Ovary (tissue), 7 donors: ENCODE measurements at regions not wholly inside any gene's neighbourhood (a gene's known extent, or its start where the extent isn't known, plus 50 kb on each side); places are given as distances from the start of the nearest gene placed in this dataset.
"Not testable (repeated sequence)": the region's sequence is repeated elsewhere in the genome, so short reads cannot be mapped to it uniquely, and the experiment has no call there.

Experiments used
- DNase-seq, 5 donors: peaks; one replicate each; pipeline ENCODE4 v3.0.0-alpha.2; 2019 to 2020
- H3K27ac ChIP-seq, 2 donors: fragments of 200-600 bp; one replicate each; pipeline versions ENCODE4 v1.5.1 to v1.8.0; 2019 to 2022
- H3K27me3 ChIP-seq: fragments of 200-600 bp; one replicate; pipeline ENCODE4 v1.8.0; 2022
- H3K36me3 ChIP-seq: fragments of 200-600 bp; sonication (generic); one replicate; pipeline ENCODE4 v1.5.1; 2019
- H3K4me1 ChIP-seq: one replicate; pipeline ENCODE4 v1.8.1; 2013; ENCODE audit warnings: mild to moderate bottlenecking, moderate library complexity; ENCODE audit not compliant: insufficient read depth
- H3K4me3 ChIP-seq: fragments of 200-600 bp; sonication (generic); one replicate; pipeline ENCODE4 v1.5.1; 2017
- H3K9me3 ChIP-seq, 2 donors: fragments of 200-600 bp in 1 of 2; sonication (generic) in 1 of 2; one replicate each; pipeline versions ENCODE4 v1.5.1 to v1.8.1; 2013 to 2019; ENCODE audit warnings: mild to moderate bottlenecking in 1 of 2, moderate library complexity in 1 of 2
- EP300 ChIP-seq: sonication (generic); formaldehyde crosslinking; IDR thresholded peaks from one replicate; pipeline ENCODE4 v1.6.1; 2017; ENCODE audit warnings: antibody characterized with exemption
- POLR2A ChIP-seq: fragments of 450-650 bp; IDR thresholded peaks from one replicate; pipeline ENCODE4 v1.6.1; 2017; ENCODE audit warnings: antibody characterized with exemption, mild to moderate bottlenecking, moderate library complexity
- WGBS, 3 donors: extraction: QIAGEN DNeasy Blood & Tissue Kit in 1 of 3; methylation state at CpG; one replicate each; pipeline versions ENCODE4 v1.1.5 to v1.1.7; 2013 to 2017; 5-methylcytosine and 5-hydroxymethylcytosine counted together
- intact Hi-C, 4 donors: fragments of 100-400 bp; cut with DNase I; formaldehyde crosslinking; loops; one replicate each; pipeline versions ENCODE4 v1.11.0 to v1.15.1; 2022 to 2023
- TF ChIP-seq, protein P1 (sequence below), 3 donors: fragments of 450-650 bp in 2 of 3; fragments of 200-600 bp in 1 of 3; IDR thresholded peaks; one replicate each; pipeline versions ENCODE4 v1.5.1 to v1.8.0; 2016 to 2022; ENCODE audit warnings: antibody characterized with exemption in 3 of 3, mild to moderate bottlenecking in 1 of 3
- donor health status: DM: no; HTN: no; CAD: no; lungs with moderate emphysema.
- donor health status: DM: no; HTN: no; CAD: no.
- donor health status: Bipolar disorder and iron deficiency.
- donor health status: DM: no; HTN: no; CAD: no.
- donor health status: DM: yes; HTN: yes; CAD: no.

DNA sequence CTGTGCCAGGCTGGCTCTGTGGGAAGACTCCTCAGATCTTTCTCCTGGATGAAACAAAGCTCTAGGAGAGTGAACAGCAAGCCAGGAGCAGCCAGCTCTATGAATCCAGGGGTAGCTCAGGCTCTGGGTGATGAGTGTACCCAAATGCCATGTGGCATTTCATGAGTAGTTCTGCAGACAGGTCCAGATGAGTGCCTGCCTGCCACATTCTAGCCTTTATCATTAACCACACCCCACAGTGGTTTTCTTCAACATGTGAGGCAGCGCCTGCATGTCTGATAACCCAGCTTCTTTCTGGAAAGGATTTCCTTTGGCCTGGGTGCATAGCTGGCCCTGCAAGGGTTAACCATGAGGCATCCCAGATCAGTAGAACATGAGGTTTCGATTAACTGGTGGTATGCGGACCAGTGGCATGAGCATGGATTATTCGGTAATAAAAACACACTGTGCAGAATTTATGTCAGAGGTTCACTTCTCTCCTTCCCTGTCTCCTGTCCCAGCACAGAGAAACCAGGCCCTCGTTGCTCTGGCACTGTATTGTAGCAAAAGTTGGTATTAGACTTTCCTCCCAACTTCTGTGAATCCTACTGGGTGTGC lies 381.9 kb upstream of the ZNF462 start:
- intact Hi-C loops: no loop called here
- no peaks in the 10 kb centered on the region for H3K27me3 ChIP-seq
- no peak overlapping the region for H3K4me3 ChIP-seq
- no peak for TF ChIP-seq EP300
- TF ChIP-seq, protein P1, sequence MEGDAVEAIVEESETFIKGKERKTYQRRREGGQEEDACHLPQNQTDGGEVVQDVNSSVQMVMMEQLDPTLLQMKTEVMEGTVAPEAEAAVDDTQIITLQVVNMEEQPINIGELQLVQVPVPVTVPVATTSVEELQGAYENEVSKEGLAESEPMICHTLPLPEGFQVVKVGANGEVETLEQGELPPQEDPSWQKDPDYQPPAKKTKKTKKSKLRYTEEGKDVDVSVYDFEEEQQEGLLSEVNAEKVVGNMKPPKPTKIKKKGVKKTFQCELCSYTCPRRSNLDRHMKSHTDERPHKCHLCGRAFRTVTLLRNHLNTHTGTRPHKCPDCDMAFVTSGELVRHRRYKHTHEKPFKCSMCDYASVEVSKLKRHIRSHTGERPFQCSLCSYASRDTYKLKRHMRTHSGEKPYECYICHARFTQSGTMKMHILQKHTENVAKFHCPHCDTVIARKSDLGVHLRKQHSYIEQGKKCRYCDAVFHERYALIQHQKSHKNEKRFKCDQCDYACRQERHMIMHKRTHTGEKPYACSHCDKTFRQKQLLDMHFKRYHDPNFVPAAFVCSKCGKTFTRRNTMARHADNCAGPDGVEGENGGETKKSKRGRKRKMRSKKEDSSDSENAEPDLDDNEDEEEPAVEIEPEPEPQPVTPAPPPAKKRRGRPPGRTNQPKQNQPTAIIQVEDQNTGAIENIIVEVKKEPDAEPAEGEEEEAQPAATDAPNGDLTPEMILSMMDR (IDR thresholded peaks at IDR 0.05): no peak
- no peak for TF ChIP-seq POLR2A
- no peaks in the 10 kb centered on the region for H3K9me3 ChIP-seq
- no peak overlapping the region for H3K27ac ChIP-seq
- no peak for DNase-seq
- H3K4me1 ChIP-seq: no peaks in the 10 kb centered on the region
- 43 to 52% (median 51%) methylated on average over 5 of the region's 5 CpGs for WGBS, 3 donors
- no peaks in the 10 kb centered on the region for H3K36me3 ChIP-seq

DNA sequence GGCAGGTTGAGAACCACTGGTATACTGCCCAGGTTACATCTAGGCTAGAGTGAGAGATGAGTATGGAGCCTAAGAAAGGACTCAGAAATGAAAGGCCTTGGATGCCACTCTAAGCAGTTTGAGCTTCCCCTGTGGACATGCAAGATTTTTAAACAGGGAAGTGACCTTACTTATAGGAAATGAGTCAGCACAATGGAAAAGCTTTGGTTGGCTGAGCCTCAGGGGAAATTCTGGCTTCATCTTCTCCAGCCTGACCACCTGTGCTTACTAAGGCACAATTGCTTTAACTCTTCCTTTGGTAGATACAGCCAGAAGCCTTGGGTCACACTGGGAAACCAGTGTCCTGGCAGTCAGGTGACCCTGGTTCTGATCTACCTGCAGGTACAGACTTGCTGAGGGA lies 380.2 kb upstream of the ZNF462 start:
- TF ChIP-seq, protein P1 (IDR thresholded peaks at IDR 0.05): no peak
- no peak for TF ChIP-seq EP300
- TF ChIP-seq POLR2A: no peak
- Histone ChIP-seq H3K27me3 (no peaks in the 10 kb centered on the region), H3K27ac (no peak overlapping the region), H3K36me3 (no peaks in the 10 kb centered on the region), H3K9me3 (no peaks in the 10 kb centered on the region), H3K4me1 (no peaks in the 10 kb centered on the region), H3K4me3 (no peak overlapping the region)
- no peak for DNase-seq
- intact Hi-C loops: no loop called here

DNA sequence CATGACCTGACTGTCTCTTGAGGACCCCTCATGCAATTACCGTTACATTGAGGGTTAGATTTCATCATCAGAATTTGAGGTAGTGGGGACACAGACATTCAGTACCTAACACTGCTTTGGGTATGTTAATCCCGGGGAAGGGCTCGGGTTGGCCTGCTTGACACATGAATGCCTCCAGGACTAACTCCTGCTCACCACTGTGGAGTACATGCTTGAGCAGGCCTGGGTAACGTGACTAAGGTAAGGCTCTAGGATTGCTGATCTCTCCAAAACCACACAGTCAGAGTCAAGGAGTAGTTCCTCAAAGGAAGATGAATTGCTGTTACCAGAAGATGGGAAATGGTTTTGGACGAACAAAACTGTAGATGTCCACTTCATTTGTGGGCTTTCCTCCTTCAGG lies 376.3 kb upstream of the ZNF462 start:
- Histone ChIP-seq H3K4me3 (no peak overlapping the region), H3K36me3 (no peaks in the 10 kb centered on the region), H3K9me3 (no peaks in the 10 kb centered on the region), H3K4me1 (no peaks in the 10 kb centered on the region), H3K27me3 (no peaks in the 10 kb centered on the region), H3K27ac (no peak overlapping the region)
- intact Hi-C loops: no loop called here
- 90 to 95% (median 90%) methylated on average over 5 of the region's 5 CpGs for WGBS, 3 donors
- DNase-seq: no peak
- TF ChIP-seq EP300 (no peak), POLR2A (no peak)
- TF ChIP-seq, protein P1 (IDR thresholded peaks at IDR 0.05): no peak

DNA sequence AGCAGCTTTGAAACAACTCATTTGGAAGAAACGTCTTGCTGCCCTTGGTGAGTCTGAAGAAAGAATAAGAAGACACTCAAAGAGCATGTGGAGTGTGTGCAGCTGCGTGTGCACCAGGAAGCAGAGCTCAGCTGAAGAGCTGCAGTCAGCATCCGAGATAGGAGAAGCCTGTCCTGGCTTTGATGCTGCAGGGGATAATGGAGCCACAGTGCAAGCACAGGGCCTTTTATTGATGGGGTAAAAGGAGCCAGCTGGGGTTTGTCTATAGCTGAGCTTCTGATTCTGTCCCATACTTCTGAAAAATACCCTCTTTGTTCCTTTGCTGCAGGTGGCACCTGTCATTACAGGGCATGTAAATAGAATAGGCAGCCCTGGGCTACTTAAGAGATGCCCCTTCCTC lies 375.7 kb upstream of the ZNF462 start:
- Histone ChIP-seq H3K4me3 (no peak overlapping the region), H3K27me3 (no peaks in the 10 kb centered on the region), H3K4me1 (no peaks in the 10 kb centered on the region), H3K36me3 (no peaks in the 10 kb centered on the region), H3K9me3 (no peaks in the 10 kb centered on the region), H3K27ac (no peak overlapping the region)
- TF ChIP-seq EP300 (no peak), POLR2A (no peak)
- TF ChIP-seq, protein P1 (IDR thresholded peaks at IDR 0.05): no peak
- 45 to 70% (median 52%) methylated on average over 3 of the region's 3 CpGs for WGBS, 3 donors
- intact Hi-C loops: no loop called here
- no peak for DNase-seq

DNA sequence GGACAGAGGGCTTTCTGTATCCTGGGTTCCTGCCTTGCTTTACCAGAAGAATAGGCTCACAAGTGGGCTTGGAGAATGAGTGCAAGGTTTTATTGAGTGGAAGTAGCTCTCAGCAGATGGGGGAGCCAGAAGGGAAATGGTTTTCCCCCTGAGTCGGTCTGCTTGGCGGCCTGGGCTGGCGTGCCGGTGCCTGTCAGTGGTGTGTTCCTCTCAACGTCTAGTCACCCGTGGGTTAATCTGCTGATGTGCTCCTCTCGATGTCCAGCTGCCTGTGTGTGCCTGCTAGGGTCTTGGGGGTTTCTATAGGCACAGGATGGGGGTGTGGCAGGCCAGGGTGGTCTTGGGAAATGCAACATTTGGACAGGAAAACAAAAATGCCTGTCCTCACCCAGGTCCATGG lies 370.8 kb upstream of the ZNF462 start:
- H3K27ac ChIP-seq, H3K27me3 ChIP-seq, intact Hi-C loops, H3K4me3 ChIP-seq, H3K36me3 ChIP-seq, H3K9me3 ChIP-seq, DNase-seq, H3K4me1 ChIP-seq: not testable (repeated sequence)
- WGBS, 3 donors: 72 to 86% (median 74%) methylated on average over 7 of the region's 7 CpGs
